NT2/D1 (cell line): ENCODE measurements at regions not wholly inside any gene's neighbourhood (a gene's known extent, or its start where the extent isn't known, plus 50 kb on each side); places are given as distances from the start of the nearest gene placed in this dataset.

Experiments used
- SUZ12 ChIP-seq: IDR thresholded peaks from 2 replicates; pipeline ENCODE4 v1.6.1; 2011; ENCODE audit not compliant: insufficient read length, insufficient read depth; ENCODE audit errors: extremely low read depth
- YY1 ChIP-seq: IDR thresholded peaks from 2 replicates; pipeline ENCODE4 v1.6.1; 2011; ENCODE audit not compliant: insufficient read length, insufficient read depth

DNA sequence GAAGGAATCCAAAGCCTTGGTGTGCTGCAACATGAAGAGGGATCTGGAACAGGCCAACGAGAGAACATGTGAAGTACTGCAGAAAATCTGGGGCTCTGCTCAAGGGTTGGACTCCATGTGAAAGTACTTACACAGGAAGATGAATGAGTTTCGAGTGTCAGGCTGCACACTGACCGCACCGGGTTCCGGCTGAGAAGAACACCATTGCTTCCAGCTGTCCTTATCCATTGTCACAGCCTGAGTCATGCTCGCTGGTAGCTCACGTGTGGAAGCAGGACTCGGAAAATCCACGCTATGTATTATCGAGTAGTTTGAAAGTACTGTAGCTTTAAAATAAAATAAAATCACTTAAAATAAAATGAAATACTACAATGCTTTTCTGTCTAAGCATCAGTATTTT lies 50.4 kb upstream of the TBL1X start:
- TF ChIP-seq YY1 (no peak), SUZ12 (no peak)
